ENCODE measurements at regions not wholly inside any gene's neighbourhood (a gene's known extent, or its start where the extent isn't known, plus 50 kb on each side); places are given as distances from the start of the nearest gene placed in this dataset.

- DNase-seq (ENCODE audit: extremely low spot score) = no peak
- TF ChIP-seq, protein P1, sequence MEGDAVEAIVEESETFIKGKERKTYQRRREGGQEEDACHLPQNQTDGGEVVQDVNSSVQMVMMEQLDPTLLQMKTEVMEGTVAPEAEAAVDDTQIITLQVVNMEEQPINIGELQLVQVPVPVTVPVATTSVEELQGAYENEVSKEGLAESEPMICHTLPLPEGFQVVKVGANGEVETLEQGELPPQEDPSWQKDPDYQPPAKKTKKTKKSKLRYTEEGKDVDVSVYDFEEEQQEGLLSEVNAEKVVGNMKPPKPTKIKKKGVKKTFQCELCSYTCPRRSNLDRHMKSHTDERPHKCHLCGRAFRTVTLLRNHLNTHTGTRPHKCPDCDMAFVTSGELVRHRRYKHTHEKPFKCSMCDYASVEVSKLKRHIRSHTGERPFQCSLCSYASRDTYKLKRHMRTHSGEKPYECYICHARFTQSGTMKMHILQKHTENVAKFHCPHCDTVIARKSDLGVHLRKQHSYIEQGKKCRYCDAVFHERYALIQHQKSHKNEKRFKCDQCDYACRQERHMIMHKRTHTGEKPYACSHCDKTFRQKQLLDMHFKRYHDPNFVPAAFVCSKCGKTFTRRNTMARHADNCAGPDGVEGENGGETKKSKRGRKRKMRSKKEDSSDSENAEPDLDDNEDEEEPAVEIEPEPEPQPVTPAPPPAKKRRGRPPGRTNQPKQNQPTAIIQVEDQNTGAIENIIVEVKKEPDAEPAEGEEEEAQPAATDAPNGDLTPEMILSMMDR (IDR thresholded peaks at IDR 0.05; ENCODE audit: control extremely low read depth, extremely low read depth, low read depth, missing control alignments) = no peak
- CTCF ChIA-PET = interaction anchor here (1.4 kb wide), 1 partner anchor 13 kb away, joined by 4 read pairs; no protein-coding TSS in a partner anchor
- POLR2A ChIA-PET = no interaction called here
Observed at GRCh38 chr1:31521761-31522555, 54.4 kb upstream of the TINAGL1 start.

DNA sequence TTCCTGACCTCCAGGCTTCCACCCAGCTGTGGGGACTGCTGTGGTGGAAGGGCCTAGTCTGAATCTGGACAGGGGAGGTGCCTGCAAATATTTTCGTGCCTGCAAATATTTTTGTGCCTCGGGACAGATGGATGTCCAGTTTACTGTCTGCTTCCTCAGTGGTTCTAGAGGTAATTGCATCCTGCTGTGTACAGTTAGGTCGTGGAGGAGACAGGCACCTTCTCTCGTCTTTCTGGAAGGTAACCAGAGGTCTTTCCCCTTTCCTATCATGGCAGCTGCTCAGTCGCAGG is 53.8 kb upstream of the TINAGL1 start:
- no peak for DNase-seq (ENCODE audit: extremely low spot score)
- POLR2A ChIA-PET = no interaction called here
- TF ChIP-seq, protein P1 (IDR thresholded peaks at IDR 0.05; ENCODE audit: control extremely low read depth, extremely low read depth, low read depth, missing control alignments) = no peak
- CTCF ChIA-PET = interaction anchor here (1.3 to 2.1 kb wide), 3 partner anchors 13 to 29 kb away, joined by 4 to 6 read pairs (median 4); no protein-coding TSS in a partner anchor

- CTCF ChIA-PET = interaction anchor here (1.3 to 2.1 kb wide), 5 partner anchors 13 to 80 kb away, joined by 3 to 6 read pairs (median 4); no protein-coding TSS in a partner anchor
- no peak for DNase-seq (ENCODE audit: extremely low spot score)
- POLR2A ChIA-PET = no interaction called here
- TF ChIP-seq, protein P1 (IDR thresholded peaks at IDR 0.05; ENCODE audit: control extremely low read depth, extremely low read depth, low read depth, missing control alignments) = no peak
Observed at GRCh38 chr1:31523012-31523411, 53.3 kb upstream of the TINAGL1 start.

DNA sequence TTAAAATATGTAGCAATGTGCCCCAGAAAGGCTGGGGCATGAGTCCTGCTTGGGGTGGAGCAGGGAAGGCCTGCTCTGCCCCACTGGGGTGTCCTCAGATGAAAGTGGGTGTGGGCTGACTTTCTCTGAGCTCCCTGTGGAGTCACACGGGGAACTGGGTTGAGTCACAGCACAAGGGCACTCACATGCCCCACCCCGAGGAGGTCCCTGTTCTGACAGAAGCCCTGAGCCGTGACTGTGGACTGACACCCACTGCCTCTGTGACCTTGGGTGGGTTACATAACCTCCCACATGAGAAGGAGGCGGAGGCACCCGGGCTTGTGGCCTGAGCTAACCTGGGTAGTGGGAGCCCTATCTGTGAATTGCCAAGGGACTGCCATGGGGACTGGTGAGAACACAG is 52.5 kb upstream of the TINAGL1 start:
- CTCF ChIA-PET = interaction anchor here (1.3 to 2.1 kb wide), 4 partner anchors 13 to 81 kb away, joined by 3 to 6 read pairs (median 4); no protein-coding TSS in a partner anchor
- POLR2A ChIA-PET = no interaction called here

DNA sequence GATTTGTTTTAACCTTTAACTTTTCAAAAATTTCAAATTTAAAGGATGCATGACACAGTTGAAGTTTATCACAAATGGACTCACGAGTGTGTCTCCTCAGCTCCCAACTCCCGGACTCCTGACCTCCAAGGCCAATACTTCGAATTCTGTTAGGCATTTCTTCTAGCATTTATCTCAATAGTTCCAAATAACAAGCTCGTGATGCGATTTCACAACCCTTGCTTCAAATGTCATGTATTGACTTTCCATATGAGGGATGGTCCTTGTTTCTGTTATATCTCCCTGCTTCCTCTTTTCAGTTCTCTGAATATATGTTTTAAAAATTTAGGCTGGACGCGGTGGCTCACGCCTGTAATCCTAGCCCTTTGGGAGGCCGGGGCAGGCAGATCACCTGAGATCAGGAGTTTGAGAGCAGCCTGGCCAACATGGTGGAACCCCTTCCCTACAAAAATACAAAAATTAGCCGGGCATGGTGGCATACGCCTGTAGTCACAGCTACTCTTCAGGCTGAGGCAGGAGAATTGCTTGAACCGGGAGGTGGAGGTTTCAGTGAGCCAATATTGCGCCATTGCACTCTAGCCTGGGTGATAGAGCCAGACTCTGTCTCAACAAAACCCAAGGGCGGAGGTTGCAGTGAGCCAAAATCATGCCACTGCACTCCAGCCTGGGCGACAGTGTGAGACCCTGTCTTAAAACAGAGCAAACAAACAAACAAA is 52.0 kb upstream of the TINAGL1 start:
- ChIA-PET POLR2A (no interaction called here), CTCF (interaction anchor here (1.3 to 2.1 kb wide), 3 partner anchors 12 to 82 kb away, joined by 3 to 6 read pairs (median 3); no protein-coding TSS in a partner anchor)
- TF ChIP-seq, protein P1 (IDR thresholded peaks at IDR 0.05; ENCODE audit: control extremely low read depth, extremely low read depth, low read depth, missing control alignments) = no peak
- DNase-seq (ENCODE audit: extremely low spot score) = no peak

More for the DNA sequence above, 52.5 kb upstream of the TINAGL1 start:
- DNase-seq (ENCODE audit: extremely low spot score) = no peak
- TF ChIP-seq, protein P1 (IDR thresholded peaks at IDR 0.05; ENCODE audit: control extremely low read depth, extremely low read depth, low read depth, missing control alignments) = no peak
